ENCODE measurements at regions not wholly inside any gene's neighbourhood (a gene's known extent, or its start where the extent isn't known, plus 50 kb on each side); places are given as distances from the start of the nearest gene placed in this dataset.

DNA sequence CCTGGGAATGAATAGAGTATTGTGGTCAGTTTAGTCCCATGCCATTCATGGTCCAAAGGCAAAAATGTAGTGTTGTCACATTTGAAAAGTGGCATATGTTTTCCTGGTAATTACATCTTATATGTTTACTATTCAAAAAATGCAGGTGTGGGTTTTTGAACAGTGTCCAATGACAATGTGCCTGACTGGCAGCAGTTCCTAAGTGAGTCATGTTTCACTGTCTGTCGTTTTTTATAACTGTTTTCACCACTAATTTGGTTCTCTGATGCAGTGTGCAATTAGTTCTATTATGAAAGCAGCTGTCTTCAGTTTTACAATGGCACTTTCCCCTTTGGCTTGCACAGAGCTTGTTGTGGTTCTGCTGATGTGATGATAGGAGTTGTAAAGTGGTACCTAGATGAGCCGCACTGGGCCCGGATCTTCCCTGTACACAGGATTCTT, 162.3 kb downstream of the SEM1 start:
- Histone ChIP-seq H3K27ac (no peak overlapping the region), H3K4me3 (no peak overlapping the region), H3K4me1 (no peaks in the 10 kb centered on the region), H3K36me3 (no peaks in the 10 kb centered on the region), H3K27me3 (no peaks in the 10 kb centered on the region), H3K9me3 (peaks cover 0 to 8% (median 2%) of the 10 kb centered on the region in 4 donors)
- 77 to 82% (median 81%) methylated on average over 3 of the region's 3 CpGs for WGBS, 5 donors
- intact Hi-C loops (cut with DNase I; ENCODE audit: low total_unique reads) = no loop called here
- TF ChIP-seq EP300 (IDR thresholded peaks at IDR 0.05) = no peak
- TF ChIP-seq, protein P1, sequence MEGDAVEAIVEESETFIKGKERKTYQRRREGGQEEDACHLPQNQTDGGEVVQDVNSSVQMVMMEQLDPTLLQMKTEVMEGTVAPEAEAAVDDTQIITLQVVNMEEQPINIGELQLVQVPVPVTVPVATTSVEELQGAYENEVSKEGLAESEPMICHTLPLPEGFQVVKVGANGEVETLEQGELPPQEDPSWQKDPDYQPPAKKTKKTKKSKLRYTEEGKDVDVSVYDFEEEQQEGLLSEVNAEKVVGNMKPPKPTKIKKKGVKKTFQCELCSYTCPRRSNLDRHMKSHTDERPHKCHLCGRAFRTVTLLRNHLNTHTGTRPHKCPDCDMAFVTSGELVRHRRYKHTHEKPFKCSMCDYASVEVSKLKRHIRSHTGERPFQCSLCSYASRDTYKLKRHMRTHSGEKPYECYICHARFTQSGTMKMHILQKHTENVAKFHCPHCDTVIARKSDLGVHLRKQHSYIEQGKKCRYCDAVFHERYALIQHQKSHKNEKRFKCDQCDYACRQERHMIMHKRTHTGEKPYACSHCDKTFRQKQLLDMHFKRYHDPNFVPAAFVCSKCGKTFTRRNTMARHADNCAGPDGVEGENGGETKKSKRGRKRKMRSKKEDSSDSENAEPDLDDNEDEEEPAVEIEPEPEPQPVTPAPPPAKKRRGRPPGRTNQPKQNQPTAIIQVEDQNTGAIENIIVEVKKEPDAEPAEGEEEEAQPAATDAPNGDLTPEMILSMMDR (IDR thresholded peaks at IDR 0.05) = no peak
- no peak for TF ChIP-seq POLR2A (IDR thresholded peaks at IDR 0.05)
- TF ChIP-seq POLR2AphosphoS5 (IDR thresholded peaks at IDR 0.05) = no peak
- peak in 1 of 2 donors; percentile 11 for DNase-seq

DNA sequence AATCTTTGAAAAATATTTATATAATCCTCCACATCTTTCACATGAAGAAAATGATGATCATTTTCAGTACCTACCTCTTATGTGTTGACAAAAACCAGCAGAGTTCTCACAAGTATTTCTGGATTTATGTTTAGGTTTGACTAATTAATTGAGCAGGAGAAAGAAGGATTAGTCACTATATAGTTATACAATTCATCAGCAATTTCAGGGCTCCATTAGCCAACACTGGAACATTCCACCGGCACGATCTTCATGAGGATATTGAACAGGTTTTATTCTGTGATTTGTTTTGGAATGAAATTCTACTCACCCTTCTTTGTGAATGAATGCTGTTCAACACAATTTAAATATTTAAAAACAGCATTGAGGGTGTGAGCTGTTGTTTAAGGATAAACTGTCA, 163.2 kb downstream of the SEM1 start:
- TF ChIP-seq POLR2AphosphoS5 (IDR thresholded peaks at IDR 0.05) (no peak), EP300 (IDR thresholded peaks at IDR 0.05) (no peak), POLR2A (IDR thresholded peaks at IDR 0.05) (no peak)
- TF ChIP-seq, protein P1 (IDR thresholded peaks at IDR 0.05) = no peak
- intact Hi-C loops (cut with DNase I; ENCODE audit: low total_unique reads) = no loop called here
- WGBS, 5 donors = 84 to 93% (median 89%) methylated on average over 2 of the region's 2 CpGs

DNA sequence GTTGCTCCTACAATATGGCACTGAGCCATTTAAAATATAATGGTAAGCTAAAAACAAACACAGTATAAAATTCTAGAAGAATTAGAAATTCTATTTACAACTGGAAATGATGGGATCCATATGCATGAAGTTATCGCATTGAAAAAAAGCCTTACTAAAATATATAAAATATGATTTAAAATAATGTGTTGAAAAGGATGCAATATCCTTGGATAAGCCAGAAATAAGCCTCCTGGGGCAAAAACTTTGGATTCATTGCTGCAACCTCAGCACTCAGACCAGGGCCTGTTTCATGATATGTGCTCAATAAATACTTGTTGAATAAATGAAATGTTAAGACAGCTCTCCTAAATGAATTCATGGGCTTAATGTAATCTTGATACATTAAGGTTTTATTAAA, 170.2 kb downstream of the SEM1 start:
- DNase-seq = no peak
- peaks cover 0 to 6% (median 0%) of the 10 kb centered on the region in 4 donors for H3K9me3 ChIP-seq
- H3K36me3 ChIP-seq = no peaks in the 10 kb centered on the region
- 94 to 100% (median 96%) methylated on average over 1 of the region's 1 CpG for WGBS, 5 donors
- H3K4me3 ChIP-seq = no peak overlapping the region
- H3K27me3 ChIP-seq = no peaks in the 10 kb centered on the region
- intact Hi-C loops (cut with DNase I; ENCODE audit: low total_unique reads) = no loop called here
- TF ChIP-seq EP300 (IDR thresholded peaks at IDR 0.05) = no peak
- no peak for TF ChIP-seq POLR2AphosphoS5 (IDR thresholded peaks at IDR 0.05)
- TF ChIP-seq, protein P1 (IDR thresholded peaks at IDR 0.05) = no peak
- no peak for TF ChIP-seq POLR2A (IDR thresholded peaks at IDR 0.05)
- no peaks in the 10 kb centered on the region for H3K4me1 ChIP-seq
- no peak overlapping the region for H3K27ac ChIP-seq

More for the DNA sequence above, 163.2 kb downstream of the SEM1 start:
- Histone ChIP-seq H3K4me1 (no peaks in the 10 kb centered on the region), H3K27me3 (no peaks in the 10 kb centered on the region), H3K4me3 (no peak overlapping the region), H3K36me3 (no peaks in the 10 kb centered on the region), H3K9me3 (peaks cover 0 to 5% (median 0%) of the 10 kb centered on the region in 4 donors), H3K27ac (no peak overlapping the region)
- DNase-seq = no peak

GRCh38 chr7:96538632-96539031, 171.0 kb downstream of the SEM1 start:
- TF ChIP-seq, protein P1 (IDR thresholded peaks at IDR 0.05) = no peak
- TF ChIP-seq POLR2AphosphoS5 (IDR thresholded peaks at IDR 0.05) = no peak
- TF ChIP-seq EP300 (IDR thresholded peaks at IDR 0.05) = no peak
- no peak for DNase-seq
- Histone ChIP-seq H3K4me1 (no peaks in the 10 kb centered on the region), H3K27me3 (no peaks in the 10 kb centered on the region), H3K36me3 (no peaks in the 10 kb centered on the region), H3K27ac (no peak overlapping the region), H3K9me3 (peaks cover 0 to 6% (median 0%) of the 10 kb centered on the region in 4 donors), H3K4me3 (no peak overlapping the region)
- 43 to 63% (median 45%) methylated on average over 2 of the region's 2 CpGs for WGBS, 5 donors
- intact Hi-C loops (cut with DNase I; ENCODE audit: low total_unique reads) = no loop called here

Measured in stomach (tissue), 8 donors.